GM12878 (cell line): ENCODE measurements at regions not wholly inside any gene's neighbourhood (a gene's known extent, or its start where the extent isn't known, plus 50 kb on each side); places are given as distances from the start of the nearest gene placed in this dataset.

ENCODE experiments used
- ATAC-seq: fragments of 200-7000 bp; cut with Tn5 transposase; 3 replicates; pipeline ENCODE4 v1.9.1; 2020; ENCODE audit warnings: mild to moderate bottlenecking, moderate library complexity
- BruUV-seq: library from RNA; stranded (reverse); fragments of 400-500 nt; replicated peaks from 2 replicates; lab custom pipeline; 2021; lab: Mats Ljungman, UMichigan
- CTCF ChIA-PET: fragments of 300-600 bp; sonication (Branson Sonifier 250); formaldehyde crosslinking; extraction: SDS; loops from one replicate; lab custom pipeline; 2021; ENCODE audit warnings: inconsistent platforms; lab: Yijun Ruan, JAX
- POLR2A ChIA-PET: fragments of 350-600 bp; formaldehyde crosslinking; extraction: SDS; loops from one replicate; lab custom pipeline; 2021; ENCODE audit warnings: inconsistent platforms; lab: Charles Lee
- RAD21 ChIA-PET: fragments of 300-600 bp; sonication (Branson Sonifier 250); formaldehyde crosslinking; loops from one replicate; lab custom pipeline; 2023; ENCODE audit warnings: antibody characterized with exemption; ENCODE audit not compliant: unreplicated experiment; lab: Charles Lee
- SMC1A ChIA-PET: fragments of 300-600 bp; sonication (Branson Sonifier 250); formaldehyde crosslinking; loops from one replicate; lab custom pipeline; 2023; ENCODE audit not compliant: unreplicated experiment, uncharacterized antibody; lab: Charles Lee
- DNase-seq: peaks from one replicate; pipeline ENCODE4 v3.0.0-alpha.2; 2011; ENCODE audit warnings: low read depth, low spot score
- FAIRE-seq: peaks from 3 replicates; lab custom pipeline; 2011; peaks lifted over from hg19 to GRCh38; lab: Jason Lieb, UNC
- H2AFZ ChIP-seq: 2 replicates; pipeline ENCODE4 v1.6.0; 2011; ENCODE audit warnings: low read depth, low read length, control low read depth; ENCODE audit not compliant: control insufficient read depth
- H3K27ac ChIP-seq: 2 replicates; pipeline ENCODE4 v1.5.1; 2011; ENCODE audit warnings: control low read depth; ENCODE audit not compliant: control insufficient read depth, insufficient read depth
- H3K27me3 ChIP-seq, 2 experiments: replicated peaks in 1 of 2; 2 replicates each; pipeline versions ENCODE4 v1.6.0 to v1.6.1; 2011; ENCODE audit warnings: low read length in 1 of 2; ENCODE audit not compliant: control insufficient read depth in 2 of 2, insufficient read depth in 2 of 2
- H3K36me3 ChIP-seq, 2 experiments: 2 replicates each; pipeline ENCODE4 v1.5.1; 2011; ENCODE audit warnings: low read length in 1 of 2; ENCODE audit not compliant: control insufficient read depth in 2 of 2, insufficient read depth in 2 of 2
- H3K4me1 ChIP-seq: 2 replicates; pipeline ENCODE4 v1.6.1; 2011; ENCODE audit warnings: mild to moderate bottlenecking, low read length, moderate library complexity, mixed read lengths; ENCODE audit not compliant: control insufficient read depth, insufficient read depth
- H3K4me2 ChIP-seq: 2 replicates; pipeline ENCODE4 v1.6.0; 2011; ENCODE audit warnings: control low read depth; ENCODE audit not compliant: control insufficient read depth, insufficient read depth
- H3K4me3 ChIP-seq: fragments of 200-600 bp; sonication (generic); 2 replicates; pipeline ENCODE4 v1.5.1; 2016
- H3K79me2 ChIP-seq: 2 replicates; pipeline ENCODE4 v1.6.0; 2011; ENCODE audit warnings: low read length; ENCODE audit not compliant: control insufficient read depth, insufficient read depth
- H3K9ac ChIP-seq: 2 replicates; pipeline ENCODE4 v1.8.0; 2011; ENCODE audit warnings: low read length, control low read depth, mixed read lengths; ENCODE audit not compliant: control insufficient read depth, insufficient read depth
- H3K9me3 ChIP-seq: replicated peaks from 3 replicates; pipeline ENCODE4 v1.5.1; 2011; ENCODE audit warnings: mild to moderate bottlenecking, low read length; ENCODE audit not compliant: control insufficient read depth, insufficient read depth
- H4K20me1 ChIP-seq: 2 replicates; pipeline ENCODE4 v1.6.0; 2011; ENCODE audit not compliant: control insufficient read depth, insufficient read depth
- CBX5 ChIP-seq: sonication (generic); IDR thresholded peaks from 2 replicates; pipeline ENCODE4 v1.6.1; 2016; ENCODE audit warnings: low read depth, moderate library complexity, mild to moderate bottlenecking, inconsistent platforms
- CTCF ChIP-seq, 3 experiments: IDR thresholded peaks in 2 of 3; conservative IDR thresholded peaks in 1 of 3; 2 replicates each; pipeline ENCODE4 v1.5.1; 2011; ENCODE audit warnings: low read depth in 3 of 3, low read length in 3 of 3, mild to moderate bottlenecking in 3 of 3, control low read depth in 2 of 3, moderate library complexity in 2 of 3, inconsistent platforms in 1 of 3, mixed read lengths in 1 of 3; ENCODE audit not compliant: control insufficient read depth in 2 of 3, insufficient read depth in 1 of 3; ENCODE audit errors: extremely low read depth in 1 of 3
- EGR1 ChIP-seq, 2 experiments: IDR thresholded peaks; 1 replicate in 1 of 2; 2 replicates in 1 of 2; pipeline ENCODE4 v1.6.1; 2011 to 2012; ENCODE audit warnings: low read depth in 2 of 2, low read length in 2 of 2, borderline replicate concordance in 1 of 2, mild to moderate bottlenecking in 1 of 2, moderate library complexity in 1 of 2
- EZH2 ChIP-seq: IDR thresholded peaks from 2 replicates; pipeline ENCODE4 v1.6.1; 2012; ENCODE audit warnings: low read depth, mild to moderate bottlenecking, control low read depth, inconsistent platforms, low read length, borderline replicate concordance; ENCODE audit not compliant: control insufficient read depth
- HDAC6 ChIP-seq: fragments of 200-600 bp; sonication (generic); IDR thresholded peaks from one replicate; pipeline ENCODE4 v1.8.0; 2017; ENCODE audit warnings: antibody characterized with exemption; ENCODE audit not compliant: unreplicated experiment
- NR2C2 ChIP-seq: IDR thresholded peaks from 2 replicates; pipeline ENCODE4 v1.6.1; 2011; ENCODE audit warnings: borderline replicate concordance, low read depth; ENCODE audit not compliant: control insufficient read depth, insufficient read length
- NRF1 ChIP-seq: conservative IDR thresholded peaks from 2 replicates; pipeline ENCODE4 v1.6.1; 2011; ENCODE audit warnings: mild to moderate bottlenecking, low read depth, low read length, improper control_type of control experiment
- RFX5 ChIP-seq: IDR thresholded peaks from 2 replicates; pipeline ENCODE4 v1.6.1; 2011; ENCODE audit warnings: low read depth, low read length, improper control_type of control experiment
- SMAD1 ChIP-seq: fragments of 450-650 bp; IDR thresholded peaks from 2 replicates; pipeline ENCODE4 v1.6.1; 2018; ENCODE audit warnings: mild to moderate bottlenecking, low read depth; ENCODE audit not compliant: partially characterized antibody
- SP1 ChIP-seq: IDR thresholded peaks from one replicate; pipeline ENCODE4 v1.6.1; 2011; ENCODE audit warnings: low read depth, low read length
- STAT3 ChIP-seq: IDR thresholded peaks from 2 replicates; pipeline ENCODE4 v1.6.1; 2011; ENCODE audit warnings: low read depth, low read length, improper control_type of control experiment
- ZNF622 ChIP-seq: fragments of 450-650 bp; IDR thresholded peaks from 2 replicates; pipeline ENCODE4 v1.6.1; 2017; ENCODE audit warnings: mild to moderate bottlenecking, inconsistent platforms
- WGBS: methylation state at CpG from one replicate; pipeline ENCODE4 v1.1.6; 2016; ENCODE audit warnings: low lambda C conversion rate; ENCODE audit not compliant: insufficient replicate concordance, insufficient coverage; ENCODE audit errors: missing lambda C conversion rate; 5-methylcytosine and 5-hydroxymethylcytosine counted together
- in situ Hi-C: fragments of 300-500 bp; cut with MboI; formaldehyde crosslinking; loops from 9 replicates; pipeline ENCODE4 v1.14.3; 2018; ENCODE audit warnings: mixed read lengths
- intact Hi-C: fragments of 100-400 bp; cut with micrococcal nuclease; formaldehyde crosslinking; loops from one replicate; pipeline ENCODE4 v1.14.2; 2022; ENCODE audit not compliant: unreplicated experiment
- TF ChIP-seq, protein P1 (sequence below): fragments of 150-350 bp; IDR thresholded peaks from 2 replicates; pipeline ENCODE4 v1.6.1; 2016; ENCODE audit warnings: low read depth, low read length
- TF ChIP-seq, protein P2 (sequence below): IDR thresholded peaks from 2 replicates; pipeline ENCODE4 v1.6.1; 2011; ENCODE audit warnings: low read depth, mild to moderate bottlenecking, low read length, moderate library complexity, borderline replicate concordance; ENCODE audit errors: extremely low read depth

- no peak for DNase-seq
- H4K20me1 ChIP-seq, result no peaks in the 10 kb centered on the region
- H3K27ac ChIP-seq, result no peak overlapping the region
- H3K36me3 ChIP-seq, result no peaks in the 10 kb centered on the region
- in situ Hi-C loops, result no loop called here
- no TSS peak for BruUV-seq
- TF ChIP-seq NRF1 (no peak), CTCF (IDR thresholded peaks at IDR 0.05 in 2 of 3, conservative IDR thresholded peaks at IDR 0.05 in 1 of 3; ENCODE audit: control insufficient read depth in 2 of 3, extremely low read depth in 1 of 3, insufficient read depth in 1 of 3, low read depth in 3 of 3, low read length in 3 of 3) (no peak), SP1 (no peak), ZNF622 (no peak), HDAC6 (no peak), NR2C2 (no peak), EZH2 (no peak), CBX5 (no peak), SMAD1 (no peak), EGR1 (IDR thresholded peaks at IDR 0.05; ENCODE audit: borderline replicate concordance in 1 of 2, low read depth in 2 of 2, low read length in 2 of 2) (no peak), RFX5 (no peak), STAT3 (no peak)
- TF ChIP-seq, protein P1, sequence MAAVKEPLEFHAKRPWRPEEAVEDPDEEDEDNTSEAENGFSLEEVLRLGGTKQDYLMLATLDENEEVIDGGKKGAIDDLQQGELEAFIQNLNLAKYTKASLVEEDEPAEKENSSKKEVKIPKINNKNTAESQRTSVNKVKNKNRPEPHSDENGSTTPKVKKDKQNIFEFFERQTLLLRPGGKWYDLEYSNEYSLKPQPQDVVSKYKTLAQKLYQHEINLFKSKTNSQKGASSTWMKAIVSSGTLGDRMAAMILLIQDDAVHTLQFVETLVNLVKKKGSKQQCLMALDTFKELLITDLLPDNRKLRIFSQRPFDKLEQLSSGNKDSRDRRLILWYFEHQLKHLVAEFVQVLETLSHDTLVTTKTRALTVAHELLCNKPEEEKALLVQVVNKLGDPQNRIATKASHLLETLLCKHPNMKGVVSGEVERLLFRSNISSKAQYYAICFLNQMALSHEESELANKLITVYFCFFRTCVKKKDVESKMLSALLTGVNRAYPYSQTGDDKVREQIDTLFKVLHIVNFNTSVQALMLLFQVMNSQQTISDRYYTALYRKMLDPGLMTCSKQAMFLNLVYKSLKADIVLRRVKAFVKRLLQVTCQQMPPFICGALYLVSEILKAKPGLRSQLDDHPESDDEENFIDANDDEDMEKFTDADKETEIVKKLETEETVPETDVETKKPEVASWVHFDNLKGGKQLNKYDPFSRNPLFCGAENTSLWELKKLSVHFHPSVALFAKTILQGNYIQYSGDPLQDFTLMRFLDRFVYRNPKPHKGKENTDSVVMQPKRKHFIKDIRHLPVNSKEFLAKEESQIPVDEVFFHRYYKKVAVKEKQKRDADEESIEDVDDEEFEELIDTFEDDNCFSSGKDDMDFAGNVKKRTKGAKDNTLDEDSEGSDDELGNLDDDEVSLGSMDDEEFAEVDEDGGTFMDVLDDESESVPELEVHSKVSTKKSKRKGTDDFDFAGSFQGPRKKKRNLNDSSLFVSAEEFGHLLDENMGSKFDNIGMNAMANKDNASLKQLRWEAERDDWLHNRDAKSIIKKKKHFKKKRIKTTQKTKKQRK, result no peak
- TF ChIP-seq, protein P2, sequence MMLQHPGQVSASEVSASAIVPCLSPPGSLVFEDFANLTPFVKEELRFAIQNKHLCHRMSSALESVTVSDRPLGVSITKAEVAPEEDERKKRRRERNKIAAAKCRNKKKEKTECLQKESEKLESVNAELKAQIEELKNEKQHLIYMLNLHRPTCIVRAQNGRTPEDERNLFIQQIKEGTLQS, result no peak
- POLR2A ChIA-PET, result no interaction called here
- no peak overlapping the region for H2AFZ ChIP-seq
- no peaks in the 10 kb centered on the region for H3K27me3 ChIP-seq
- intact Hi-C loops, result no loop called here
- 43% methylated on average over 8 of the region's 8 CpGs for WGBS
- RAD21 ChIA-PET, result interaction anchor here (0.6 kb wide), 1 partner anchor 303 kb away, joined by 3 read pairs; no protein-coding TSS in a partner anchor
- no peak for ATAC-seq
- no peak overlapping the region for H3K4me3 ChIP-seq
- no peak overlapping the region for H3K4me2 ChIP-seq
- CTCF ChIA-PET, result no interaction called here
- no peaks in the 10 kb centered on the region for H3K79me2 ChIP-seq
- 0 out of 2 replicates have a peak, but pooled peaks cover under 1% of the 10 kb centered on the region for H3K4me1 ChIP-seq
- FAIRE-seq, result no peak
- SMC1A ChIA-PET, result no interaction called here
- no peaks in the 10 kb centered on the region for H3K9me3 ChIP-seq
- no peak overlapping the region for H3K9ac ChIP-seq
These were observed 65.2 kb upstream of the TNFRSF19 start for GRCh38 chr13:23505007-23505406.
